Stimulated activated memory B cell treated with anti-CD40 and anti-IgM and Interleukin-4, amounts not matched to agents 10 μg/mL and 1 μg/mL and 100 μg/mL, for 72 hours (primary cell): ENCODE measurements at regions not wholly inside any gene's neighbourhood (a gene's known extent, or its start where the extent isn't known, plus 50 kb on each side); places are given as distances from the start of the nearest gene placed in this dataset.

Source experiments
- ATAC-seq: fragments of 150-1000 bp; cut with Tn5 transposase; 2 replicates; pipeline ENCODE4 v1.10.0; 2021
- H3K27ac Mint-ChIP-seq: one replicate; pipeline ENCODE4 v1.8.0; 2022; ENCODE audit warnings: mild to moderate bottlenecking, mixed read lengths
- H3K27me3 Mint-ChIP-seq: one replicate; pipeline ENCODE4 v1.8.0; 2022; ENCODE audit warnings: mixed read lengths
- H3K36me3 Mint-ChIP-seq: one replicate; pipeline ENCODE4 v1.8.0; 2022; ENCODE audit warnings: mixed read lengths
- H3K4me1 Mint-ChIP-seq: one replicate; pipeline ENCODE4 v1.8.0; 2022; ENCODE audit warnings: mixed read lengths
- H3K4me3 Mint-ChIP-seq: one replicate; pipeline ENCODE4 v1.8.0; 2022; ENCODE audit warnings: mild to moderate bottlenecking, moderate library complexity, mixed read lengths
- H3K9me3 Mint-ChIP-seq: one replicate; pipeline ENCODE4 v1.8.0; 2022; ENCODE audit warnings: mixed read lengths

DNA sequence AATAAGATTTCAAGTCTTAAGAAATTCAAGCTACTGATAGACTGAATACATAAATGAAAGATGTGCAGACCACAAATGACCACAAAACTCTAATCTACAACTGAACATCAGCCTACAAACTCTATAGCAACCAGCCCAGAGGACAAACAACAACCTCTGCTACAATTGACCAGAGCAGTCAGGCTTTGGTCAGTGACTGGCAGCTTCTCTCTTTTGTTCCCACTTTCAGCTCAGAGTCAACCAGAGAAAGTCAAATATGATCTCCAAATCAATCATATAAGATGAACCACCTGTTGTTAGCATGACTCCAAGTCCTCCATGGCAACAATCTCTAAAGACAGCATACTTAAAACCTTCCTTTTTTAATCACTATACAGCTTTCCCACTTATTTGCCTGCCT lies 996.2 kb downstream of the SUCLG1 start:
- Mint-ChIP-seq H3K27ac (no peak overlapping the region), H3K9me3 (peaks cover 3% of the 10 kb centered on the region), H3K36me3 (no peaks in the 10 kb centered on the region), H3K4me3 (no peak overlapping the region), H3K4me1 (no peaks in the 10 kb centered on the region), H3K27me3 (no peaks in the 10 kb centered on the region)
- no peak for ATAC-seq

DNA sequence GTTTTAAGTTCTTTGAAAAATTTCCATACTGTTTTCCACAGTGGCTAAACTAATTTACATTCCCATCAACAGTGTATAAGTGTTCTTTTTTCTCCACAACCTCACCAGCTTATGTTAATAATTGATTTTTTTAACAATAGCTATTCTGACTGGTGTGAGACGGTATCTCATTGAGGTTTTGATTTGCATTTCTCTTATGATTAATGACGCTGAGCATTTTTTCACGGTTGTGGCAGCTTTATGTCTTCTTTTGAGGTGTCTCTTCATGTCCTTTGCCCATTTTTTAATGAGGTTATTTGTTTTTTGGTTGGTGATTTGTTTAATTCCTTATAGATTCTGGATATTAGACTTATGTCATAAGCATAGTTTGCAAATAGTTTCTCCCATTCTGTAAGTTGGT lies 997.9 kb downstream of the SUCLG1 start:
- H3K4me3 Mint-ChIP-seq: no peak overlapping the region
- H3K36me3 Mint-ChIP-seq: no peaks in the 10 kb centered on the region
- ATAC-seq: no peak
- H3K4me1 Mint-ChIP-seq: no peaks in the 10 kb centered on the region
- H3K9me3 Mint-ChIP-seq: no peaks in the 10 kb centered on the region
- H3K27ac Mint-ChIP-seq: no peak overlapping the region
- no peaks in the 10 kb centered on the region for H3K27me3 Mint-ChIP-seq

GRCh38 chr2:83459456-83459855 lies 999.6 kb downstream of the SUCLG1 start:
- no peaks in the 10 kb centered on the region for H3K36me3 Mint-ChIP-seq
- no peaks in the 10 kb centered on the region for H3K4me1 Mint-ChIP-seq
- no peaks in the 10 kb centered on the region for H3K27me3 Mint-ChIP-seq
- no peak for ATAC-seq
- H3K27ac Mint-ChIP-seq: no peak overlapping the region
- peaks cover 5% of the 10 kb centered on the region for H3K9me3 Mint-ChIP-seq
- H3K4me3 Mint-ChIP-seq: no peak overlapping the region

DNA sequence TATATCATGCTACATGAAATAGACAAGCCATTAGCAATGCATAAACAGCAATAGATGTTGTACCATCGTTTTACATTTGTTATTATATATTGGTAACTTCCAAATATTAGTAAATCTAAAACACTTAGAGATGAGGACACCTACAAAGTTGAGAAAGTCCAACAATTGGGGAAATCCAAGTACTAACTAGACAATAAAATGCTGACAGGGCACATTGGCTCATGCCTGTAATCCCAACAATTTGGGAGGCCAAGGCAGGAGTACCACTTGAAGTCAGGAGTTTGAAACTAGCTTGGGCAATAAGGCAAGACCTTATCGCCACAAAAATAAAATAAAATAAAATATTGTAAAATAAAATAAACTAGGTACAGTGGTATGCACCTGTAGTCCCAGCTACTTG lies 1023.1 kb downstream of the SUCLG1 start:
- no peaks in the 10 kb centered on the region for H3K4me1 Mint-ChIP-seq
- no peak for ATAC-seq
- H3K9me3 Mint-ChIP-seq: peaks cover 3% of the 10 kb centered on the region
- H3K27me3 Mint-ChIP-seq: no peaks in the 10 kb centered on the region
- H3K36me3 Mint-ChIP-seq: no peaks in the 10 kb centered on the region
- H3K4me3 Mint-ChIP-seq: no peak overlapping the region
- no peak overlapping the region for H3K27ac Mint-ChIP-seq

DNA sequence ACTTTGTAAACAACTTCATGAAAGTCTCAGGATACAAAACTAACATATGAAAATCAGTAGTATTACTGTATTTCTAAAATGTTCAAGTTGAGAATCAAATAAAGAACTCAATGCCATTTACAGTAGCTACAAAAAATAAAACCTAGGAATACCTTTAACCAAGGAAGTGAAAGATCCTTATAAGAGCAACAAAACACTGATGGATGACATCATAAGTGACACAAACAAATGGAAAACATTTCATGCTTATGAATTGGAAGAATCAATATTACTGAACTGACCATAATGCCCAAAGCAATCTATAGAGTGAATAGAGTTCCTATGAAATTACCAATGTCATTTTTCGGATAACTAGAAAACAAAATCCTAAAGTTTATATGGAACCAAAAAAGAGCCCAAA lies 1038.1 kb downstream of the SUCLG1 start:
- Mint-ChIP-seq H3K36me3 (no peaks in the 10 kb centered on the region), H3K9me3 (peaks cover 19% of the 10 kb centered on the region), H3K27ac (no peak overlapping the region), H3K27me3 (no peaks in the 10 kb centered on the region), H3K4me3 (no peak overlapping the region), H3K4me1 (no peaks in the 10 kb centered on the region)
- ATAC-seq: no peak

- Mint-ChIP-seq H3K36me3 (no peaks in the 10 kb centered on the region), H3K4me1 (no peaks in the 10 kb centered on the region), H3K4me3 (no peak overlapping the region), H3K27me3 (no peaks in the 10 kb centered on the region), H3K27ac (no peak overlapping the region), H3K9me3 (no peaks in the 10 kb centered on the region)
- no peak for ATAC-seq
Observed at GRCh38 chr2:83394134-83394904, 1064.8 kb downstream of the SUCLG1 start.

DNA sequence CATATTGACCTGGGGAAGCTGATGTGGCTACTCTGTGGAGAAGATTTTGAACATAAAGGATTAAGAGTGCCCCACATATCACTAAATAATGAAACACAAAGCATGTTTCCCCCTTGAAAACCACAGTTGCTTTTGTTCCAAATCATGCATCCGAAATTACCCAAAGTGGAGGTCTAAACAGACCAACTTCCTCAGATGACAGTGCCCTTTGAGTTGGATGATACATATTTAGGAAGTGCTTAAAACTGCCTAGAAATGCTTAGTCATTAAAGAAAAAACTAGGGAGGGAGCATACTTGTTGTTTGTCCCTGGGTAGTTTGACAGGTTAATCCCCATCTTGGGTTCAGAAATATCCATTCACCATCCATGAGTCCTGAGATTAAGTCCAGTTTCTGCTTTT lies 1070.3 kb downstream of the SUCLG1 start:
- Mint-ChIP-seq H3K4me3 (no peak overlapping the region), H3K36me3 (no peaks in the 10 kb centered on the region), H3K27me3 (no peaks in the 10 kb centered on the region), H3K27ac (no peak overlapping the region), H3K4me1 (no peaks in the 10 kb centered on the region), H3K9me3 (no peaks in the 10 kb centered on the region)
- no peak for ATAC-seq

DNA sequence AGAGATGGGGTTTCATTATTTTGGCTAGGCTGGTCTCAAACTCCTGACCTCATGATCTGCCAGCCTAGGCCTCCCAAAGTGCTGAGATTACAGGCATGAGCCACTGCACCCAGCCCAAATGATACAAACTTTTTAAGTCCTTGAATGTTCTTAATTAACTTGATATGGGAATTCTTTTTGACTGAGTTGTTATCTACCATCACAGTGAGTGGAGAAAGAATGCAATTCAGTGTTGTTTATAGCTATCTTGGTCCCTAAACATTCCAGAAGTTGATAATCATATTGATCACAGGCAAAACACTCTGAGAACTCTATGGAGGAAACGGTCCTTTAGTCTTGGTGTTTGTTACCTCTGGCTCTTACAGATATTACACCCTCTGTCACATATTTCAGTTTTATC lies 1072.5 kb downstream of the SUCLG1 start:
- Mint-ChIP-seq H3K4me1 (no peaks in the 10 kb centered on the region), H3K4me3 (no peak overlapping the region), H3K9me3 (no peaks in the 10 kb centered on the region), H3K36me3 (no peaks in the 10 kb centered on the region), H3K27me3 (no peaks in the 10 kb centered on the region), H3K27ac (no peak overlapping the region)
- ATAC-seq: no peak

DNA sequence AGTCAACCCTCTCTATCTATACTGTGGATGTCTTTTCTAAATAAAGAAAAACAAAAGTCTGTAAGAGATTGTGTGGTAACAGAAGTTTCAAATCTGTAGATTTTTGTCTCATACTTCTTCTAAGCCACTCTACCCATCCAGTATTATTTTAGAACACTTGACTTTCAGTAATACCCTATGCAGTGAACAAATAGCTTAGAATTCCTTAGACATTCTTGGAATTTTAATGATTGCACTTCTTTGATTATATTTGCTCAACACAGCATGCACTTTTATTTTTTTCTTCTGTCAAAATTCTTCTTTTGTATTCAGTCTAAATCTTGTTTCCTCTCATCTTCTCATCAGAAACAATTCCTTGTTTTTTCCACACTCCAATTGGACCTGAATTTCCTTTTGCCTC lies 1080.2 kb downstream of the SUCLG1 start:
- no peaks in the 10 kb centered on the region for H3K4me1 Mint-ChIP-seq
- no peak for ATAC-seq

GRCh38 chr2:83376731-83377130 lies 1082.3 kb downstream of the SUCLG1 start:
- ATAC-seq: no peak
- H3K36me3 Mint-ChIP-seq: no peaks in the 10 kb centered on the region
- no peaks in the 10 kb centered on the region for H3K27me3 Mint-ChIP-seq
- peaks cover 20% of the 10 kb centered on the region for H3K9me3 Mint-ChIP-seq
- H3K4me1 Mint-ChIP-seq: no peaks in the 10 kb centered on the region
- H3K27ac Mint-ChIP-seq: no peak overlapping the region
- no peak overlapping the region for H3K4me3 Mint-ChIP-seq

More for the DNA sequence above, 1080.2 kb downstream of the SUCLG1 start:
- H3K36me3 Mint-ChIP-seq: no peaks in the 10 kb centered on the region
- no peak overlapping the region for H3K4me3 Mint-ChIP-seq
- H3K27me3 Mint-ChIP-seq: no peaks in the 10 kb centered on the region
- peaks cover 16% of the 10 kb centered on the region for H3K9me3 Mint-ChIP-seq
- no peak overlapping the region for H3K27ac Mint-ChIP-seq

DNA sequence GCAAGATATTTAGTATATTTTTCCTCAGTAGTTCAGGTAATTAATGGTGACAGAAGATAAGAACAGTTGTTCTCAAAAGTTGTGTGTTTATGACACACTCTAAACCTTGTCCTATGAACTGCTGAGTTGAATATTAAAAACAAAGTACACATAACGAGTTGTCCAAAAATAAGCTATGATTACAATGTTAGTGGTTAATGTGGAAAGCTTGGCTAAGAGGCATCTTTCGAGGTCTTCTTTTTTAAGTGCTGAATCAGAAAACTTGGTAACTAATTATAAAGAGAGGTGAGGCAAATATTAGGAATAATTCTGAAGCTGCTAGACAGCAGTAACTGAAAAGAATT lies 1088.7 kb downstream of the SUCLG1 start:
- Mint-ChIP-seq H3K27me3 (no peaks in the 10 kb centered on the region), H3K27ac (no peak overlapping the region), H3K9me3 (peaks cover 10% of the 10 kb centered on the region), H3K4me3 (no peak overlapping the region), H3K36me3 (no peaks in the 10 kb centered on the region), H3K4me1 (no peaks in the 10 kb centered on the region)
- no peak for ATAC-seq

GRCh38 chr2:83369601-83370418 lies 1089.3 kb downstream of the SUCLG1 start:
- Mint-ChIP-seq H3K9me3 (peaks cover 10% of the 10 kb centered on the region), H3K4me1 (no peaks in the 10 kb centered on the region), H3K27me3 (no peaks in the 10 kb centered on the region), H3K4me3 (no peak overlapping the region), H3K27ac (no peak overlapping the region), H3K36me3 (no peaks in the 10 kb centered on the region)
- no peak for ATAC-seq

DNA sequence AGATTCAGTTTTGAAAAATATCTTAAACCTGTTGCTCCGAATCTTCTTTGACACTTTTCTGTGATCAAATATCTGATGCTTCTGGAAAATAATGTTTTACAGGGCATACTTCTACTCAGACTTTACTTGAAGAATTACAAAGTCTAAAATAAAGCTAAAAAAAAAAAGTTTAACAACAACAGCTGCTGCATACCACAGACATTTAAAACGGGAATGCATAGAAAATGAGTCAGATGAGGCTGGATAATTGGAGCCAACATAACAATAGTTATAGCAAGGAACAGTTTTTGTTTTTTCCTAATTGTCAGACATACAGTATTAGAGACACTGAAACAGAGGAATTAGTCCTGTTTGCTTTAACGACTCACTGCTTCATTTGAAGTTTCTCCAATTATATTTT lies 1090.2 kb downstream of the SUCLG1 start:
- H3K4me3 Mint-ChIP-seq: no peak overlapping the region
- ATAC-seq: no peak
- peaks cover 10% of the 10 kb centered on the region for H3K9me3 Mint-ChIP-seq
- H3K36me3 Mint-ChIP-seq: no peaks in the 10 kb centered on the region
- H3K27me3 Mint-ChIP-seq: no peaks in the 10 kb centered on the region
- H3K4me1 Mint-ChIP-seq: no peaks in the 10 kb centered on the region
- H3K27ac Mint-ChIP-seq: no peak overlapping the region

- Mint-ChIP-seq H3K36me3 (no peaks in the 10 kb centered on the region), H3K4me3 (no peak overlapping the region), H3K27ac (no peak overlapping the region), H3K4me1 (no peaks in the 10 kb centered on the region), H3K27me3 (no peaks in the 10 kb centered on the region), H3K9me3 (peaks cover 9% of the 10 kb centered on the region)
- no peak for ATAC-seq
Observed at GRCh38 chr2:83368461-83368860, 1090.6 kb downstream of the SUCLG1 start.

GRCh38 chr2:83365476-83365875 lies 1093.6 kb downstream of the SUCLG1 start:
- Mint-ChIP-seq H3K36me3 (no peaks in the 10 kb centered on the region), H3K4me1 (no peaks in the 10 kb centered on the region), H3K9me3 (peaks cover 12% of the 10 kb centered on the region), H3K27me3 (no peaks in the 10 kb centered on the region), H3K27ac (no peak overlapping the region), H3K4me3 (no peak overlapping the region)
- no peak for ATAC-seq

DNA sequence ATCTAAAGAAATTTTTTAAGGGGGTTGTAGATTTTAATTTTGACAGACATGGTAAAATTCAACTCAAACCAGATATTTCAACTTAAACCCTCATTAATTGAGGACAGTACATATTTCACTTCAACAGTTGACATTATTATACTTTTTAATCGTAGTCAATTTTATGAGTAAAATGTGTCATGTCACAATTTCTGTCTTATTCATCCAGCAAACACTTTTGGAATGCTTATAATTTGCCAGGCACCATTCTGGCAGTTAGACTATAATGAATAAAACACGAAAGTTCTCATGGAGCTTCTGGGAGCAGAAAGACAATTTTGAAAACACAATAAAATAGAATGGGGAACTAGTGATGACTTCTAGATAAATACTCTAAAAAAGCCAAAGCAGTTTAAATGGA lies 1094.8 kb downstream of the SUCLG1 start:
- Mint-ChIP-seq H3K9me3 (peaks cover 12% of the 10 kb centered on the region), H3K27me3 (no peaks in the 10 kb centered on the region), H3K36me3 (no peaks in the 10 kb centered on the region), H3K4me3 (no peak overlapping the region), H3K4me1 (no peaks in the 10 kb centered on the region), H3K27ac (no peak overlapping the region)
- ATAC-seq: no peak
